ENCODE measurements at regions not wholly inside any gene's neighbourhood (a gene's known extent, or its start where the extent isn't known, plus 50 kb on each side); places are given as distances from the start of the nearest gene placed in this dataset.
"Not testable (repeated sequence)": the region's sequence is repeated elsewhere in the genome, so short reads cannot be mapped to it uniquely, and the experiment has no call there.

- DNase-seq (ENCODE audit: low read depth), result no peak
These were observed 101.5 kb downstream of the TENT5C start for GRCh38 chr1:117707371-117707770.

GRCh38 chr1:117708323-117709248 is 102.7 kb downstream of the TENT5C start:
- DNase-seq (ENCODE audit: low read depth), result no peak

GRCh38 chr1:117709249-117709691 is 103.4 kb downstream of the TENT5C start:
- DNase-seq (ENCODE audit: low read depth), result no peak

GRCh38 chr1:117710710-117711109 is 104.9 kb downstream of the TENT5C start:
- no peak for DNase-seq (ENCODE audit: low read depth)

- DNase-seq (ENCODE audit: low read depth), result no peak
These were observed 106.8 kb downstream of the TENT5C start for GRCh38 chr1:117712621-117713020.

- no peak for DNase-seq (ENCODE audit: low read depth)
These were observed 108.7 kb downstream of the TENT5C start for GRCh38 chr1:117714546-117714945.

- DNase-seq (ENCODE audit: low read depth), result not testable (repeated sequence)
These were observed 110.2 kb downstream of the TENT5C start for GRCh38 chr1:117716030-117716429.

GRCh38 chr1:117717980-117718379 is 112.1 kb downstream of the TENT5C start:
- DNase-seq (ENCODE audit: low read depth), result not testable (repeated sequence)

- DNase-seq (ENCODE audit: low read depth), result not testable (repeated sequence)
These were observed 112.7 kb downstream of the TENT5C start for GRCh38 chr1:117718596-117718995.

GRCh38 chr1:117719004-117719403 is 113.2 kb downstream of the TENT5C start:
- peak; percentile 4 for DNase-seq (ENCODE audit: low read depth)

GRCh38 chr1:117732065-117732797 is 126.4 kb downstream of the TENT5C start:
- no peak for DNase-seq (ENCODE audit: low read depth)

GRCh38 chr1:117732956-117733355 is 127.1 kb downstream of the TENT5C start:
- no peak for DNase-seq (ENCODE audit: low read depth)

- DNase-seq (ENCODE audit: low read depth), result no peak
These were observed 128.6 kb downstream of the TENT5C start for GRCh38 chr1:117734403-117734802.

- DNase-seq (ENCODE audit: low read depth), result peak; percentile 17
These were observed 129.5 kb downstream of the TENT5C start for GRCh38 chr1:117735045-117735992.

GRCh38 chr1:117739504-117739903 is 133.7 kb downstream of the TENT5C start:
- no peak for DNase-seq (ENCODE audit: low read depth)

- DNase-seq (ENCODE audit: low read depth), result no peak
These were observed 134.6 kb downstream of the TENT5C start for GRCh38 chr1:117740496-117740895.

- DNase-seq (ENCODE audit: low read depth), result not testable (repeated sequence)
These were observed 140.7 kb downstream of the TENT5C start for GRCh38 chr1:117746565-117746964.

GRCh38 chr1:117747605-117748004 is 141.8 kb downstream of the TENT5C start:
- no peak for DNase-seq (ENCODE audit: low read depth)

GRCh38 chr1:117751321-117751720 is 145.5 kb downstream of the TENT5C start:
- DNase-seq (ENCODE audit: low read depth), result no peak

GRCh38 chr1:117752661-117753060 is 146.8 kb downstream of the TENT5C start:
- no peak for DNase-seq (ENCODE audit: low read depth)

- no peak for DNase-seq (ENCODE audit: low read depth)
These were observed 147.4 kb downstream of the TENT5C start for GRCh38 chr1:117753232-117753631.

GRCh38 chr1:117753652-117754051 is 147.8 kb downstream of the TENT5C start:
- no peak for DNase-seq (ENCODE audit: low read depth)
